CD14-positive monocyte (primary cell): ENCODE measurements at regions not wholly inside any gene's neighbourhood (a gene's known extent, or its start where the extent isn't known, plus 50 kb on each side); places are given as distances from the start of the nearest gene placed in this dataset.

Experiments used
- DNase-seq, 3 donors: peaks; one replicate each; pipeline ENCODE4 v3.0.0-alpha.2; 2011 to 2022
- H2AFZ ChIP-seq: 2 replicates; pipeline ENCODE4 v1.6.0; 2012; ENCODE audit warnings: mild to moderate bottlenecking, low read depth, low read length, inconsistent platforms; ENCODE audit not compliant: insufficient read depth, poor library complexity, severe bottlenecking
- H3K27ac ChIP-seq, 2 donors: 1 replicate in 1 of 2; 2 replicates in 1 of 2; pipeline ENCODE4 v1.5.1; 2012 to 2013; ENCODE audit warnings: low read length in 2 of 2, control low read depth in 1 of 2, inconsistent platforms in 1 of 2, low read depth in 1 of 2, mild to moderate bottlenecking in 1 of 2
- H3K27me3 ChIP-seq, 2 donors: one replicate each; pipeline versions ENCODE4 v1.6.0 to v1.6.1; 2011 to 2013; ENCODE audit warnings: low read length in 2 of 2; ENCODE audit not compliant: control insufficient read depth in 2 of 2, insufficient read depth in 2 of 2
- H3K36me3 ChIP-seq, 2 donors: replicated peaks in 1 of 2; 1 replicate in 1 of 2; 2 replicates in 1 of 2; pipeline versions ENCODE4 v1.5.1 to v1.6.1; 2012 to 2013; ENCODE audit warnings: low read length in 2 of 2, control low read depth in 1 of 2, inconsistent platforms in 1 of 2, mild to moderate bottlenecking in 1 of 2; ENCODE audit not compliant: insufficient read depth in 2 of 2, control insufficient read depth in 1 of 2
- H3K4me1 ChIP-seq, 2 donors: 1 replicate in 1 of 2; 2 replicates in 1 of 2; pipeline versions ENCODE4 v1.5.1 to v1.6.1; 2012 to 2013; ENCODE audit warnings: low read length in 2 of 2, control low read depth in 1 of 2, inconsistent platforms in 1 of 2, mild to moderate bottlenecking in 1 of 2, moderate library complexity in 1 of 2; ENCODE audit not compliant: insufficient read depth in 2 of 2, control insufficient read depth in 1 of 2
- H3K4me2 ChIP-seq: replicated peaks from 2 replicates; pipeline ENCODE3; 2012; ENCODE audit warnings: low read length, moderate library complexity, mild to moderate bottlenecking; ENCODE audit not compliant: poor library complexity, severe bottlenecking; ENCODE audit errors: extremely low read depth
- H3K4me3 ChIP-seq, 3 experiments: fragments of 200-600 bp in 1 of 3; sonication (generic) in 1 of 3; replicated peaks in 1 of 3; 1 replicate in 2 of 3; 2 replicates in 1 of 3; pipeline ENCODE4 v1.5.1; 2011 to 2013; ENCODE audit warnings: low read length in 3 of 3, mild to moderate bottlenecking in 3 of 3, control low read depth in 2 of 3, low read depth in 2 of 3, inconsistent platforms in 1 of 3, moderate library complexity in 1 of 3
- H3K79me2 ChIP-seq: 2 replicates; pipeline ENCODE4 v1.6.0; 2012; ENCODE audit warnings: mild to moderate bottlenecking, control low read depth, inconsistent platforms, low read length, moderate library complexity; ENCODE audit not compliant: insufficient read depth
- H3K9ac ChIP-seq: 2 replicates; pipeline ENCODE4 v1.6.0; 2017; ENCODE audit warnings: low read length, mild to moderate bottlenecking; ENCODE audit not compliant: insufficient read depth, poor library complexity, severe bottlenecking
- H3K9me3 ChIP-seq, 2 donors: replicated peaks in 1 of 2; 1 replicate in 1 of 2; 2 replicates in 1 of 2; pipeline versions ENCODE4 v1.5.1 to v1.6.1; 2012 to 2013; ENCODE audit warnings: low read length in 2 of 2, control low read depth in 1 of 2; ENCODE audit not compliant: control insufficient read depth in 1 of 2, insufficient read depth in 1 of 2
- H4K20me1 ChIP-seq: 2 replicates; pipeline ENCODE4 v1.6.0; 2012; ENCODE audit warnings: mild to moderate bottlenecking, low read length, control low read depth, moderate library complexity; ENCODE audit not compliant: insufficient read depth
- H3K27ac Mint-ChIP-seq, 7 donors: one replicate each; pipeline ENCODE4 v1.8.0; 2020; ENCODE audit warnings: mild to moderate bottlenecking in 7 of 7, mixed read lengths in 7 of 7, moderate library complexity in 6 of 7, inconsistent platforms in 2 of 7
- H3K27me3 Mint-ChIP-seq, 3 donors: one replicate each; pipeline ENCODE4 v1.8.0; 2021 to 2022; ENCODE audit warnings: low read depth in 3 of 3, mild to moderate bottlenecking in 3 of 3, mixed read lengths in 3 of 3, moderate library complexity in 3 of 3, inconsistent platforms in 1 of 3
- H3K36me3 Mint-ChIP-seq, 2 donors: one replicate each; pipeline ENCODE4 v1.8.0; 2020; ENCODE audit warnings: mixed read lengths in 2 of 2, inconsistent platforms in 1 of 2, mild to moderate bottlenecking in 1 of 2
- H3K4me1 Mint-ChIP-seq: one replicate; pipeline ENCODE4 v1.8.0; 2020; ENCODE audit warnings: mild to moderate bottlenecking, mixed read lengths
- H3K4me3 Mint-ChIP-seq, 2 donors: one replicate each; pipeline ENCODE4 v1.8.0; 2020; ENCODE audit warnings: mild to moderate bottlenecking in 2 of 2, mixed read lengths in 2 of 2, moderate library complexity in 1 of 2
- H3K9me3 Mint-ChIP-seq, 7 donors: one replicate each; pipeline ENCODE4 v1.8.0; 2020 to 2022; ENCODE audit warnings: mixed read lengths in 7 of 7, mild to moderate bottlenecking in 6 of 7, moderate library complexity in 6 of 7, inconsistent platforms in 2 of 7
- WGBS: methylation state at CpG from one replicate; pipeline ENCODE4 v1.1.5; 2013; ENCODE audit warnings: missing lambda C conversion rate; ENCODE audit not compliant: insufficient coverage; 5-methylcytosine and 5-hydroxymethylcytosine counted together
- intact Hi-C, 2 donors: fragments of 100-400 bp; cut with micrococcal nuclease; formaldehyde crosslinking; loops; one replicate each; pipeline versions ENCODE4 v1.15.0 to v1.15.1; 2023
- TF ChIP-seq, protein P1 (sequence below): fragments of 200-600 bp; IDR thresholded peaks from one replicate; pipeline ENCODE4 v1.8.0; 2022; ENCODE audit warnings: antibody characterized with exemption, mild to moderate bottlenecking

DNA sequence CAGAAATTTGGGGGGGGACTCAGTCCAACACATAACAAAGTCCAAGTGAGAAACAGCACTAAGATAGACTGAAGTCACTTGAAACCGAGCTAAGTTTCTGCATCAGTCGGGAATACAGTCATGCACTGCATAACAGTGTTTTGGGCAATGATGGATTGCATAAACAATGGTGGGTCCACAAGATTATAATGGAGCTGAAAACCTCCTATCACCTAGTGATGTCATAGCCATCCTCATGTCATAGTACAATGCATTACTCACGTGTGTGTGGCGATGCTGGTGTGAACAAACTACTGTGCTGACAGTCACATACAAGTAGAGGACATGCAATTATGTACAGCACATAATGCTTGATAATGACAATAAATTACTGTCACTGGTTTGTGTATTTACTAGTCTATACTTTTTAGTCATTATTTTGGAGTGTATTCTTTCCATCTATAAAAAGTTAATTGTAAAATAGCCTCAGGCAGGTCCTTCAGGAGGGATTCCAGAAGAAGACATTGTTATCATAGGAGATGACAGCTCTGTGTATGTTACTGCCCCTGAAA, 154.5 kb upstream of the ECI2 start:
- no peak overlapping the region for H3K4me2 ChIP-seq
- no peak overlapping the region for H3K4me3 ChIP-seq
- no peak overlapping the region for H3K9ac ChIP-seq
- H3K36me3 ChIP-seq: no peaks in the 10 kb centered on the region
- TF ChIP-seq, protein P1, sequence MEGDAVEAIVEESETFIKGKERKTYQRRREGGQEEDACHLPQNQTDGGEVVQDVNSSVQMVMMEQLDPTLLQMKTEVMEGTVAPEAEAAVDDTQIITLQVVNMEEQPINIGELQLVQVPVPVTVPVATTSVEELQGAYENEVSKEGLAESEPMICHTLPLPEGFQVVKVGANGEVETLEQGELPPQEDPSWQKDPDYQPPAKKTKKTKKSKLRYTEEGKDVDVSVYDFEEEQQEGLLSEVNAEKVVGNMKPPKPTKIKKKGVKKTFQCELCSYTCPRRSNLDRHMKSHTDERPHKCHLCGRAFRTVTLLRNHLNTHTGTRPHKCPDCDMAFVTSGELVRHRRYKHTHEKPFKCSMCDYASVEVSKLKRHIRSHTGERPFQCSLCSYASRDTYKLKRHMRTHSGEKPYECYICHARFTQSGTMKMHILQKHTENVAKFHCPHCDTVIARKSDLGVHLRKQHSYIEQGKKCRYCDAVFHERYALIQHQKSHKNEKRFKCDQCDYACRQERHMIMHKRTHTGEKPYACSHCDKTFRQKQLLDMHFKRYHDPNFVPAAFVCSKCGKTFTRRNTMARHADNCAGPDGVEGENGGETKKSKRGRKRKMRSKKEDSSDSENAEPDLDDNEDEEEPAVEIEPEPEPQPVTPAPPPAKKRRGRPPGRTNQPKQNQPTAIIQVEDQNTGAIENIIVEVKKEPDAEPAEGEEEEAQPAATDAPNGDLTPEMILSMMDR: no peak
- no peaks in the 10 kb centered on the region for H3K4me1 Mint-ChIP-seq
- no peak overlapping the region for H3K27ac Mint-ChIP-seq
- H3K36me3 Mint-ChIP-seq: no peaks in the 10 kb centered on the region
- no peak for DNase-seq
- H3K9me3 ChIP-seq: no peaks in the 10 kb centered on the region
- H4K20me1 ChIP-seq: no peaks in the 10 kb centered on the region
- H3K9me3 Mint-ChIP-seq: peaks cover 0 to 4% (median 0%) of the 10 kb centered on the region in 7 donors
- H3K4me1 ChIP-seq: no peaks in the 10 kb centered on the region
- intact Hi-C loops: no loop called here
- H3K27me3 Mint-ChIP-seq: peaks cover 1 to 9% (median 3%) of the 10 kb centered on the region in 3 donors
- no CpG with 5 or more reads among the region's 4 CpGs for WGBS
- H3K79me2 ChIP-seq: no peaks in the 10 kb centered on the region
- H3K27me3 ChIP-seq: no peaks in the 10 kb centered on the region
- H2AFZ ChIP-seq: no peak overlapping the region
- H3K27ac ChIP-seq: no peak overlapping the region
- H3K4me3 Mint-ChIP-seq: no peak overlapping the region

- intact Hi-C loops: no loop called here
- no peak overlapping the region for H3K4me3 ChIP-seq
- H3K9me3 ChIP-seq: no peaks in the 10 kb centered on the region
- no peak for DNase-seq
- H4K20me1 ChIP-seq: no peaks in the 10 kb centered on the region
- Mint-ChIP-seq H3K4me3 (no peak overlapping the region), H3K4me1 (no peaks in the 10 kb centered on the region), H3K36me3 (no peaks in the 10 kb centered on the region), H3K27me3 (peaks cover 6 to 10% (median 9%) of the 10 kb centered on the region in 3 donors), H3K27ac (no peak overlapping the region), H3K9me3 (peaks cover 0 to 1% (median 0%) of the 10 kb centered on the region in 7 donors)
- no peak overlapping the region for H2AFZ ChIP-seq
- H3K4me1 ChIP-seq: no peaks in the 10 kb centered on the region
- no peaks in the 10 kb centered on the region for H3K79me2 ChIP-seq
- TF ChIP-seq, protein P1: no peak
- no peaks in the 10 kb centered on the region for H3K27me3 ChIP-seq
- H3K4me2 ChIP-seq: no peak overlapping the region
- WGBS: 91% methylated on average over 9 of the region's 11 CpGs
- H3K36me3 ChIP-seq: no peaks in the 10 kb centered on the region
- no peak overlapping the region for H3K27ac ChIP-seq
- no peak overlapping the region for H3K9ac ChIP-seq
Measured at GRCh38 chr6:4287811-4288244, 152.5 kb upstream of the ECI2 start.
